NB4 (cell line): ENCODE measurements at regions not wholly inside any gene's neighbourhood (a gene's known extent, or its start where the extent isn't known, plus 50 kb on each side); places are given as distances from the start of the nearest gene placed in this dataset.

Source experiments
- DNase-seq: peaks from one replicate; pipeline ENCODE4 v3.0.0; 2010; ENCODE audit warnings: low read depth
- H3K4me3 ChIP-seq: one replicate; pipeline ENCODE4 v1.5.1; 2011; ENCODE audit warnings: mild to moderate bottlenecking, low read depth, low read length, moderate library complexity
- MYC ChIP-seq: IDR thresholded peaks from 2 replicates; pipeline ENCODE4 v1.6.1; 2011; ENCODE audit warnings: low read depth, low read length
- POLR2A ChIP-seq: IDR thresholded peaks from 2 replicates; pipeline ENCODE4 v1.6.1; 2011; ENCODE audit warnings: mild to moderate bottlenecking; ENCODE audit not compliant: insufficient read length; ENCODE audit errors: extremely low read depth
- TF ChIP-seq, protein P1 (sequence below): IDR thresholded peaks from 2 replicates; pipeline ENCODE4 v1.6.1; 2011; ENCODE audit warnings: low read depth, low read length
- TF ChIP-seq, protein P2 (sequence below): IDR thresholded peaks from one replicate; pipeline ENCODE4 v1.5.1; 2012; ENCODE audit warnings: low read depth, low read length

DNA sequence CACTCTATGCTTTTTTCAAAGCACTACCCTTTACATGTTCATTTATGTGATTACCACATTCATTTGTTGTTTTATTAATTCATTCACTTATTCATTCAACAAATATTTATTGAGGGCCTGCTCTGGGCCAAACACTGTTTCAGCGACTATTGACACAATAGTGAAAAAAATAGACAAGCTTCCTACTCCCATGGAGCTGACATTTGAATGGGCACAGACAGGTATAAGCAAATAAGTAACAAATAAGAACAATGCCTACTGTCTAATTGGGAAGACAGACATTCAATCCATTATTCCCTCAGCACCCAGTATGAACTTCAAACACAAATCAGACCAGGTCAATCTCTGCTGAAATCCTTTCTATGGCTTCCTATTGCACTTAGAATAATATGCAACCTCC is 156.9 kb upstream of the NR3C1 start:
- H3K4me3 ChIP-seq = no peak overlapping the region
- no peak for DNase-seq
- TF ChIP-seq, protein P1, sequence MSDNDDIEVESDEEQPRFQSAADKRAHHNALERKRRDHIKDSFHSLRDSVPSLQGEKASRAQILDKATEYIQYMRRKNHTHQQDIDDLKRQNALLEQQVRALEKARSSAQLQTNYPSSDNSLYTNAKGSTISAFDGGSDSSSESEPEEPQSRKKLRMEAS = no peak
- no peak for TF ChIP-seq POLR2A
- TF ChIP-seq, protein P2, sequence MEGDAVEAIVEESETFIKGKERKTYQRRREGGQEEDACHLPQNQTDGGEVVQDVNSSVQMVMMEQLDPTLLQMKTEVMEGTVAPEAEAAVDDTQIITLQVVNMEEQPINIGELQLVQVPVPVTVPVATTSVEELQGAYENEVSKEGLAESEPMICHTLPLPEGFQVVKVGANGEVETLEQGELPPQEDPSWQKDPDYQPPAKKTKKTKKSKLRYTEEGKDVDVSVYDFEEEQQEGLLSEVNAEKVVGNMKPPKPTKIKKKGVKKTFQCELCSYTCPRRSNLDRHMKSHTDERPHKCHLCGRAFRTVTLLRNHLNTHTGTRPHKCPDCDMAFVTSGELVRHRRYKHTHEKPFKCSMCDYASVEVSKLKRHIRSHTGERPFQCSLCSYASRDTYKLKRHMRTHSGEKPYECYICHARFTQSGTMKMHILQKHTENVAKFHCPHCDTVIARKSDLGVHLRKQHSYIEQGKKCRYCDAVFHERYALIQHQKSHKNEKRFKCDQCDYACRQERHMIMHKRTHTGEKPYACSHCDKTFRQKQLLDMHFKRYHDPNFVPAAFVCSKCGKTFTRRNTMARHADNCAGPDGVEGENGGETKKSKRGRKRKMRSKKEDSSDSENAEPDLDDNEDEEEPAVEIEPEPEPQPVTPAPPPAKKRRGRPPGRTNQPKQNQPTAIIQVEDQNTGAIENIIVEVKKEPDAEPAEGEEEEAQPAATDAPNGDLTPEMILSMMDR = no peak
- no peak for TF ChIP-seq MYC

DNA sequence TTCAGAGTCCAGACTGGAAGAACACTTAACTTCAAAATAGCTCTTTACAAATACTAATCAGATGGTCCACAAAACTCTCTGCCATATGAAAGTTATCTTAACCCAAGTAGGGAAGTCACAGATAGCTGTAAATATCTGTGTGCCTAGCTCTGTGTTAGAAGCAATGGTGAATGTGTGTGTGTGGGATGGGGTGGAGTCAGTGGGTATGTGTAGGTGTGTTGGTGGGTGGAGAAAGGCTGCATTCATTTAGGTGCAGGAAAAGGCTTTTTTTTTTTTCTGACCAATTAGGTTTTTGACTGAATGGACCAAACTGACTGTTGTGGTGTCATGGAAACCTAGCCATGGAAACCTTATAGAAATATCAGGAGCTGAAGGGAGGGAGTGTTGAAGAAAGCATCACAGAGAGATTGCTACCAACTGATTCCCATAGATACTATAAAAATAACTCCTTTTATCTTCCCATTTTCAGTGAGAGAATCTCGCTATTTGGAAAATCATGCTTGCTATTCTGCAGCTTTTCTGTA is 156.2 kb upstream of the NR3C1 start:
- H3K4me3 ChIP-seq = no peak overlapping the region
- DNase-seq = no peak
- TF ChIP-seq MYC (no peak), POLR2A (no peak)
- TF ChIP-seq, protein P2 = no peak
- TF ChIP-seq, protein P1 = no peak

DNA sequence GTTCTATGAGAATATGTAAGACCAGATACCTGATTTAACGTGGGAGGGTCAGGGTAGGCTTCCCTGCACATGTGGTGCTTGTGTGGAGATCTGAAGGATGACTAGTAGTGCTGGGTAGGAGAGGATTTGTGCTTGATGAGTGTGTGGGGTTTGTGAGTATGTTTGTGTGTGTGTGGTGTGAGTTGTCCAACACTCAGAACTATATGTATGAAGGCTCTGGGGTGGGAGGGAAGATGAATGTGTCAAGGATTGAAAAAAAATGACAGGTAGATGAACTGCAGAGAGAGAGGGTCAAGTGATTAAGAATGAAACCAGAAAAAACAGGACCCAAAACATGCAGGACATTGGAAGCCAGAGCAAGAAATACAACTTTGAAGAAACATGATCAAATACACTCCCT is 154.6 kb upstream of the NR3C1 start:
- DNase-seq = no peak
- TF ChIP-seq, protein P2 = no peak
- TF ChIP-seq POLR2A = no peak
- no peak for TF ChIP-seq MYC
- TF ChIP-seq, protein P1 = no peak
- H3K4me3 ChIP-seq = no peak overlapping the region

DNA sequence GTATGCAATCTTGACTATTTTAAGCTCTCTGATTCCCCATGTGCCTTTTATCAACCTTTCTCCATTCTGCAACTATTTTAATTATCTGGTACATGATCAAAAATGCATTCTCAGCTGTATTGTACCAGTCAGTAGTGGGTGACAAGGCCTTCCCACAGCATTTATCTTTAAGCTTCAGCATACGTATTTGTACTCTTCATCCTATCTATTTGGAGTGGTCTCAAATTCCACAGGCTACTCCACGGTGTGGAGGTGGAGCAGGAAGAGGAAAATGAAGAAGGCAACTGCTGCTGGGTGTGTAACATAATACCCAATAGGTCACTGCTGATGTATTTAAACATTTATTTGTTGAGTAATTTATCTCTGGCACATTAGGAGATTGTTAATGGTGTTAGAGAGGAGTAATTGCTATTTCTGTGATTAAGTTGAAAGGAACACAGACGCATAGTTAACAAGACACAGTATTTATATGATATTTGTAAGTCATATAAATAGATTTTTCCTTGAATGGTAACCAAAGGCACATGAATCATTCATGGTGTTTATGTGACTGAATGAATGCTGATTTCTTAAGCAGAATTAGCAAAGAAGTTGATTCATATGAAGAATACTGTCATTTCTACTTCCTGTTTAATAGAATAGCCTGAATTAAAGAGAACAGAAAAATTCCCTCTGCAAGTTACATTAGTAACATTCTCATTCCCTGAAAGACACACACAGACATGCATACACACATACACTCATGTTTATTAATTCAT is 153.8 kb upstream of the NR3C1 start:
- no peak overlapping the region for H3K4me3 ChIP-seq
- DNase-seq = no peak
- no peak for TF ChIP-seq MYC
- TF ChIP-seq, protein P1 = no peak

DNA sequence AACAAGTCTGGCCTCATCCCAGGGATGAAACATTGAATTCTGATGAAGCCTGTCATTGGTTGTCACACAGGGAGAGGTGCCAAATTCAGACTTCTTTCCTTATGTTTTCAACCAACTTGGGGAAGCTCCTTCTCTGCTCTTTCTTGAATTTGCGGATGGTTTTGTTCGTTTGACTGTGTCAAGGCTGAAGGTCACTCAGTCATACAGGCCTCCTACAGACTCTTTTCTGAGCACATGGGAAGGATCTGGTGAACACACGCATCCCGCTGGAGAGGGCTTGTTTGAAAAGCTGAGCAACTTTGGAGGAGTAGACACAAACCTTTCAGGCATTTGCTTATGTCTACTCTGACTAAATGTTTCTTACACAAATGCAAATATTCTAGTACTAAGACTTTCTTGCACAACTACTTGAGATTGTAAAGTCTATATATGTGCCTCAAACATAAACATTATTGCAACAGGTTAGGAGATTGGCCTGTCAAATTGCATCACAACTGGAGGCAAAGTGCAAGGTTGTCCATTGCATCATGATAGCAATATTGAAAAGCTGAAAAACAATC is 151.5 kb upstream of the NR3C1 start:
- peak; percentile 79 for DNase-seq
- no peak; the same call in 1 of the 2 replicates for TF ChIP-seq MYC
- no peak for TF ChIP-seq POLR2A
- TF ChIP-seq, protein P1 = peak; percentile 19; the same call in 1 of the 2 replicates
- TF ChIP-seq, protein P2 = no peak
- no peak overlapping the region for H3K4me3 ChIP-seq

DNA sequence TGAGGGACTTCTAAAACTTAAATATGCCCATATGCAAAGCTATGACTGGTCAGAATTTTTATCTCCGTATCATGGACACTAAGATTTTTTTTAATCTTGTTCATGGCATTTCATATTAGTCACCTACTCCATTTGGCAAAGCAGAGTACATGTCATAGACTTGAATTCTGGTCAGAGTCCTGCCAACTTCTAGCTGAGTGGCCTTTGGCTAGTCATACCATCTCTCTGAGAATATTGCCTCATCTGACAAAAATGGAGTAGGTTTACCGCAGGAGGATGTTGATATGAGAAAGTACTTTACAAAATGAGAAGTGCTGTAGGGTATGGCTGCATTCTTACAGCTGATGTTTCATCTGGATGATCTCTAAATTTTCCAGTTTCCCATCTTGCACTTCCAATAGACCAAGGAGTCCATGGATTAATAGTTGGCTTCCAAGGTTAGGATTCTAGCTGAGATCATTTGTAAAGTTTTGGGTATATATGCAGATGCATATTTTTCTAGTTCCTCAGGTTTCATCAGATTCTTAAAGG is 150.8 kb upstream of the NR3C1 start:
- H3K4me3 ChIP-seq = no peak overlapping the region
- DNase-seq = peak; percentile 79
- TF ChIP-seq, protein P2 = no peak
- TF ChIP-seq POLR2A (no peak), MYC (no peak)
- TF ChIP-seq, protein P1 = no peak
